DOHH2 (cell line): ENCODE measurements at regions not wholly inside any gene's neighbourhood (a gene's known extent, or its start where the extent isn't known, plus 50 kb on each side); places are given as distances from the start of the nearest gene placed in this dataset.

Experiments used
- H3F3A ChIP-seq: fragments of 200-600 bp; sonication (generic), shearing (Covaris generic); 2 replicates; pipeline ENCODE4 v1.6.0; 2016; ENCODE audit warnings: antibody characterized with exemption, mild to moderate bottlenecking; ENCODE audit not compliant: control insufficient read depth, insufficient read depth
- H3K27ac ChIP-seq: fragments of 200-600 bp; sonication (generic); 2 replicates; pipeline ENCODE4 v1.5.1; 2014; ENCODE audit warnings: low read depth, mild to moderate bottlenecking, low read length, moderate library complexity
- H3K27me3 ChIP-seq: fragments of 200-600 bp; sonication (generic); 2 replicates; pipeline ENCODE4 v1.6.1; 2014; ENCODE audit warnings: mild to moderate bottlenecking, low read length, mixed read lengths; ENCODE audit not compliant: control insufficient read depth
- H3K36me3 ChIP-seq: fragments of 200-600 bp; sonication (generic); 2 replicates; pipeline ENCODE4 v1.6.1; 2014; ENCODE audit warnings: mild to moderate bottlenecking, low read length, moderate library complexity, mixed read lengths; ENCODE audit not compliant: control insufficient read depth
- H3K4me1 ChIP-seq: fragments of 200-600 bp; sonication (generic); 2 replicates; pipeline ENCODE4 v1.6.1; 2014; ENCODE audit warnings: mild to moderate bottlenecking, low read length, mixed read lengths; ENCODE audit not compliant: control insufficient read depth
- H3K4me2 ChIP-seq: fragments of 200-600 bp; sonication (generic); 2 replicates; pipeline ENCODE4 v1.6.0; 2014; ENCODE audit warnings: mild to moderate bottlenecking, low read length, moderate library complexity
- H3K4me3 ChIP-seq: fragments of 200-600 bp; sonication (generic); 2 replicates; pipeline ENCODE4 v1.5.1; 2014; ENCODE audit warnings: mild to moderate bottlenecking, low read length, mixed read lengths
- H3K79me2 ChIP-seq: fragments of 200-600 bp; sonication (generic); 2 replicates; pipeline ENCODE4 v1.6.1; 2014; ENCODE audit warnings: mild to moderate bottlenecking, low read length, mixed read lengths; ENCODE audit not compliant: control insufficient read depth
- H3K9me2 ChIP-seq: fragments of 200-600 bp; sonication (generic); replicated peaks from 2 replicates; pipeline ENCODE4 v1.6.1; 2014; ENCODE audit warnings: mild to moderate bottlenecking, low read length, mixed read lengths; ENCODE audit not compliant: control insufficient read depth
- H3K9me3 ChIP-seq: fragments of 200-600 bp; sonication (generic); 2 replicates; pipeline ENCODE4 v1.6.1; 2014; ENCODE audit warnings: antibody characterized with exemption, low read length, mixed read lengths; ENCODE audit not compliant: control insufficient read depth, insufficient read depth
- H4K20me1 ChIP-seq: fragments of 200-600 bp; sonication (generic); 2 replicates; pipeline ENCODE4 v1.6.0; 2014; ENCODE audit warnings: low read depth, mild to moderate bottlenecking, antibody characterized with exemption, low read length, moderate library complexity; ENCODE audit not compliant: control insufficient read depth, insufficient read depth
- EZH2phosphoT487 ChIP-seq: fragments of 200-600 bp; sonication (generic); IDR thresholded peaks from 2 replicates; pipeline ENCODE4 v1.6.1; 2017; ENCODE audit warnings: borderline replicate concordance, mild to moderate bottlenecking, antibody characterized with exemption, low read length, moderate library complexity, mixed read lengths
- TF ChIP-seq, protein P1 (sequence below): fragments of 200-600 bp; sonication (generic); IDR thresholded peaks from one replicate; pipeline ENCODE4 v1.5.1; 2014; ENCODE audit warnings: antibody characterized with exemption, mild to moderate bottlenecking, low read depth, low read length; ENCODE audit not compliant: poor library complexity, severe bottlenecking

DNA sequence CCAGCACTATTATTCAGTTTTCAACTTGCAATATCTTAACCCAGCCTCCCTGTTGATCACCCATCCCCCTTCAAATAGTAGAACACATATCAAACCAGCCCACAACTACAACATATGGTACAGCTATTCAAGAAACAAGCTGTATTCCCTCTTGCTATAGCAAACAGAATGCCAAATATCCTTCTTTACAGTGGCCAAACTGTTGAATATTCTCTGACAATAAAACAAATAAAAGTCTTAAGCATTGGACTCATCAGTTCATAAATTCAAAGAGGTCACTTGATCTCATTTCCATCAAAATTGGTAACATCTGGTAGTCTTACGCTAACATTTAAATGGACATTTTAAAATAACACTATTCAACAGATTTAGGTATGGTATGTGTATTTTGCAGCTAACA lies 350.8 kb downstream of the EFNA5 start:
- Histone ChIP-seq H3K9me2 (no peaks in the 10 kb centered on the region), H3K27ac (no peak overlapping the region), H3K4me2 (no peak overlapping the region), H3F3A (no peaks in the 10 kb centered on the region), H3K36me3 (no peaks in the 10 kb centered on the region), H3K79me2 (no peaks in the 10 kb centered on the region), H4K20me1 (no peaks in the 10 kb centered on the region), H3K9me3 (no peaks in the 10 kb centered on the region), H3K27me3 (no peaks in the 10 kb centered on the region), H3K4me3 (no peak overlapping the region), H3K4me1 (no peaks in the 10 kb centered on the region)
- TF ChIP-seq, protein P1, sequence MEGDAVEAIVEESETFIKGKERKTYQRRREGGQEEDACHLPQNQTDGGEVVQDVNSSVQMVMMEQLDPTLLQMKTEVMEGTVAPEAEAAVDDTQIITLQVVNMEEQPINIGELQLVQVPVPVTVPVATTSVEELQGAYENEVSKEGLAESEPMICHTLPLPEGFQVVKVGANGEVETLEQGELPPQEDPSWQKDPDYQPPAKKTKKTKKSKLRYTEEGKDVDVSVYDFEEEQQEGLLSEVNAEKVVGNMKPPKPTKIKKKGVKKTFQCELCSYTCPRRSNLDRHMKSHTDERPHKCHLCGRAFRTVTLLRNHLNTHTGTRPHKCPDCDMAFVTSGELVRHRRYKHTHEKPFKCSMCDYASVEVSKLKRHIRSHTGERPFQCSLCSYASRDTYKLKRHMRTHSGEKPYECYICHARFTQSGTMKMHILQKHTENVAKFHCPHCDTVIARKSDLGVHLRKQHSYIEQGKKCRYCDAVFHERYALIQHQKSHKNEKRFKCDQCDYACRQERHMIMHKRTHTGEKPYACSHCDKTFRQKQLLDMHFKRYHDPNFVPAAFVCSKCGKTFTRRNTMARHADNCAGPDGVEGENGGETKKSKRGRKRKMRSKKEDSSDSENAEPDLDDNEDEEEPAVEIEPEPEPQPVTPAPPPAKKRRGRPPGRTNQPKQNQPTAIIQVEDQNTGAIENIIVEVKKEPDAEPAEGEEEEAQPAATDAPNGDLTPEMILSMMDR: no peak
- no peak for TF ChIP-seq EZH2phosphoT487

DNA sequence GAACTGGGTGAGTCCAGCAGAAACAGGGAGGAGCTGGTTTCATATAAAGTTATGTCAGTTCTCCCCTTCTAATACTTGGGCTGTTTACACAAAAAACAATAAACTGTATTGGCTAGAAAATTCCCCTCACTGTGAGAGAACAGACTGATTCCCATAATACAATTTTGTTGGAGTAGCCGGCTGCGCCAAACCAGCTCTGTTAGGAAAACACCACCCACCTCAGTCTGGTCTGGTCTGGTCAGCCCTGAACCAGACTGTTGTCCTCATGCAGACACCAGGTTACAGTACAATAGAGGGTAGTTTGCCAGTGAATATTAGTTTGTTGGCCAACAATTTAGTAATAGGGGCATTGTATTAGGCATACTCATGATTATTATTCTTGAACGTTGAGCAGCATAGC lies 356.4 kb downstream of the EFNA5 start:
- Histone ChIP-seq H4K20me1 (no peaks in the 10 kb centered on the region), H3K27me3 (no peaks in the 10 kb centered on the region), H3K79me2 (no peaks in the 10 kb centered on the region), H3K4me2 (no peak overlapping the region), H3K4me3 (no peak overlapping the region), H3K4me1 (no peaks in the 10 kb centered on the region), H3K36me3 (no peaks in the 10 kb centered on the region), H3K9me2 (no peaks in the 10 kb centered on the region), H3K9me3 (no peaks in the 10 kb centered on the region), H3F3A (no peaks in the 10 kb centered on the region), H3K27ac (no peak overlapping the region)
- TF ChIP-seq, protein P1: no peak
- TF ChIP-seq EZH2phosphoT487: no peak

DNA sequence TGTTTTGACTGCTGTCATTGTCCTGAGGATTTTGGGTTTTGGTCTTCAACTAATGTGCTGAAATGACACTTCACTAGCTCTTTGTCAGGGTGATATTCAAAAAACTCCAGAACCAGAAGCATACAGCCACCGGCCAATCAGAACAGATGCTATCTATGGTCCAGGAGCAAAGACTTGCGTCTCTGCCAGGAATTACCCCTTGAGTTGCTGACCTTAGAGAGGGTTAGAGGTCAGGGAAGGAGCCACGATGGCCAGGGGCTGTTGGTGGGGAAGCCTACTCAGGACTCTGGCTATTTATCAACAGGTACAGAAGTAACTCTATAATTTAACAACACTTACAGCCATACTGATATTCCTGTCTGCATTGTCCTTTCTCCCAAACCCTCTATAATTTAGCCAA lies 356.8 kb downstream of the EFNA5 start:
- Histone ChIP-seq H3F3A (no peaks in the 10 kb centered on the region), H3K4me1 (no peaks in the 10 kb centered on the region), H3K9me3 (no peaks in the 10 kb centered on the region), H3K79me2 (no peaks in the 10 kb centered on the region), H3K4me2 (no peak overlapping the region), H3K9me2 (no peaks in the 10 kb centered on the region), H4K20me1 (no peaks in the 10 kb centered on the region), H3K4me3 (no peak overlapping the region), H3K36me3 (no peaks in the 10 kb centered on the region), H3K27me3 (no peaks in the 10 kb centered on the region), H3K27ac (no peak overlapping the region)
- TF ChIP-seq, protein P1: no peak
- no peak for TF ChIP-seq EZH2phosphoT487

DNA sequence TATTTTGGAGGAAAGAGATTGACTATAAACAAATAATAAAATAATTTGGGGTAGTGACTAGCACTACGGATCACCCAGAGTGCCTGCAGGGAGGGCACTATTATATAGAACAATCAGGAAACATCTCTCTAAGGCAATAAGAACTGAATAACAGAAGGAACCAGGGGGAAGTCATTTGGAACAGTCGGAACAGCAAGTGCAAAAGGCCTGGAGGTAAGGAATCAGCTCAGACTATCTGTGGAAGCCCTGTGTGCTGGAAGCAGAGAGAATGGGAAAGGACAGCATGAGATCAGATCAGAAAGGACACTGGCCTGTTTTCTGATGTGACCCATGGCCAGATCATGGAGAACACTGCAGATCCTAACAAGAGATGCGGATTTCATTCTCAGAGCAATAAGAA lies 357.6 kb downstream of the EFNA5 start:
- no peak for TF ChIP-seq EZH2phosphoT487
- TF ChIP-seq, protein P1: no peak
- Histone ChIP-seq H4K20me1 (no peaks in the 10 kb centered on the region), H3K36me3 (no peaks in the 10 kb centered on the region)

More for the DNA sequence above, 357.6 kb downstream of the EFNA5 start:
- H3F3A ChIP-seq: no peaks in the 10 kb centered on the region
- no peaks in the 10 kb centered on the region for H3K9me3 ChIP-seq
- H3K4me1 ChIP-seq: no peaks in the 10 kb centered on the region
- no peaks in the 10 kb centered on the region for H3K27me3 ChIP-seq
- H3K79me2 ChIP-seq: no peaks in the 10 kb centered on the region
- H3K4me3 ChIP-seq: no peak overlapping the region
- no peak overlapping the region for H3K27ac ChIP-seq
- H3K9me2 ChIP-seq: no peaks in the 10 kb centered on the region
- no peak overlapping the region for H3K4me2 ChIP-seq
